Body of pancreas (tissue), 4 donors: ENCODE measurements at regions not wholly inside any gene's neighbourhood (a gene's known extent, or its start where the extent isn't known, plus 50 kb on each side); places are given as distances from the start of the nearest gene placed in this dataset.

Experiments used
- CTCF ChIP-seq, 7 experiments: fragments of 450-650 bp in 4 of 7; fragments of 200-600 bp in 3 of 7; sonication (generic) in 3 of 7; IDR thresholded peaks; one replicate each; pipeline ENCODE4 v1.5.1; 2016 to 2019; ENCODE audit warnings: antibody characterized with exemption in 7 of 7
- POLR2A ChIP-seq, 3 donors: fragments of 450-650 bp; IDR thresholded peaks; one replicate each; pipeline ENCODE4 v1.6.1; 2016; ENCODE audit warnings: antibody characterized with exemption in 3 of 3, mild to moderate bottlenecking in 2 of 3

GRCh38 chr10:2232479-2232878 lies 495.2 kb upstream of the ADARB2 start:
- TF ChIP-seq CTCF (IDR thresholded peaks at IDR 0.05) (no peak), POLR2A (IDR thresholded peaks at IDR 0.05) (no peak)
